Esophagus (tissue), 2 donors: ENCODE measurements at regions not wholly inside any gene's neighbourhood (a gene's known extent, or its start where the extent isn't known, plus 50 kb on each side); places are given as distances from the start of the nearest gene placed in this dataset.

ENCODE experiments used
- H3K27ac ChIP-seq, 2 donors: one replicate each; pipeline ENCODE4 v1.5.1; 2013; ENCODE audit warnings: low read depth in 2 of 2, mild to moderate bottlenecking in 2 of 2, inconsistent platforms in 1 of 2, low read length in 1 of 2, moderate library complexity in 1 of 2
- H3K27me3 ChIP-seq, 2 donors: one replicate each; pipeline ENCODE4 v1.6.1; 2013; ENCODE audit warnings: low read length in 2 of 2, control low read depth in 1 of 2, mild to moderate bottlenecking in 1 of 2; ENCODE audit not compliant: insufficient read depth in 2 of 2, control insufficient read depth in 1 of 2
- H3K36me3 ChIP-seq, 2 donors: one replicate each; pipeline ENCODE4 v1.6.1; 2013; ENCODE audit warnings: low read length in 1 of 2; ENCODE audit not compliant: control insufficient read depth in 2 of 2, insufficient read depth in 2 of 2
- H3K4me1 ChIP-seq, 2 donors: one replicate each; pipeline ENCODE4 v1.6.1; 2013; ENCODE audit warnings: low read length in 1 of 2; ENCODE audit not compliant: control insufficient read depth in 2 of 2, insufficient read depth in 2 of 2
- H3K4me3 ChIP-seq, 2 donors: one replicate each; pipeline ENCODE4 v1.5.1; 2013; ENCODE audit warnings: low read length in 2 of 2, mild to moderate bottlenecking in 2 of 2, low read depth in 1 of 2, moderate library complexity in 1 of 2
- H3K9me3 ChIP-seq, 2 donors: one replicate each; pipeline ENCODE4 v1.6.1; 2013; ENCODE audit warnings: mild to moderate bottlenecking in 2 of 2, low read depth in 1 of 2, low read length in 1 of 2, moderate library complexity in 1 of 2; ENCODE audit not compliant: control insufficient read depth in 2 of 2, insufficient read depth in 1 of 2
- WGBS, 2 donors: extraction: QIAGEN DNeasy Blood & Tissue Kit; methylation state at CpG; one replicate each; pipeline ENCODE4 v1.1.7; 2013; 5-methylcytosine and 5-hydroxymethylcytosine counted together
- donor health status: healthy with polysubstance abuse.
- donor health status: Bipolar disorder and iron deficiency.

- Histone ChIP-seq H3K27ac (no peak overlapping the region), H3K4me3 (no peak overlapping the region), H3K36me3 (no peaks in the 10 kb centered on the region), H3K9me3 (no peaks in the 10 kb centered on the region), H3K27me3 (no peaks in the 10 kb centered on the region), H3K4me1 (no peaks in the 10 kb centered on the region)
- 44 to 52% methylated on average over 8 of the region's 8 CpGs for WGBS, 2 donors
These were observed 354.0 kb upstream of the BOD1L1 start for GRCh38 chr4:13981499-13981898.

GRCh38 chr4:13982010-13982409, 354.5 kb upstream of the BOD1L1 start:
- Histone ChIP-seq H3K27me3 (no peaks in the 10 kb centered on the region), H3K4me3 (no peak overlapping the region), H3K36me3 (no peaks in the 10 kb centered on the region), H3K9me3 (no peaks in the 10 kb centered on the region), H3K4me1 (no peaks in the 10 kb centered on the region), H3K27ac (no peak overlapping the region)
- 43 to 52% methylated on average over 5 of the region's 5 CpGs for WGBS, 2 donors

- Histone ChIP-seq H3K9me3 (no peaks in the 10 kb centered on the region), H3K27ac (no peak overlapping the region), H3K4me1 (no peaks in the 10 kb centered on the region), H3K36me3 (no peaks in the 10 kb centered on the region), H3K4me3 (no peak overlapping the region), H3K27me3 (no peaks in the 10 kb centered on the region)
- WGBS, 2 donors: 76 to 88% methylated on average over 3 of the region's 3 CpGs
These were observed 355.8 kb upstream of the BOD1L1 start for GRCh38 chr4:13983189-13983790.

- Histone ChIP-seq H3K36me3 (no peaks in the 10 kb centered on the region), H3K27me3 (no peaks in the 10 kb centered on the region)
- WGBS, 2 donors: 37 to 59% methylated on average over 3 of the region's 3 CpGs
These were observed 357.7 kb upstream of the BOD1L1 start for GRCh38 chr4:13984991-13985800.

GRCh38 chr4:13985837-13986236, 358.3 kb upstream of the BOD1L1 start:
- 86 to 88% methylated on average over 3 of the region's 3 CpGs for WGBS, 2 donors
- Histone ChIP-seq H3K36me3 (no peaks in the 10 kb centered on the region), H3K4me1 (peaks cover 0 to 2% of the 10 kb centered on the region in 2 donors), H3K4me3 (no peak overlapping the region), H3K27ac (no peak overlapping the region), H3K27me3 (no peaks in the 10 kb centered on the region), H3K9me3 (no peaks in the 10 kb centered on the region)

More at GRCh38 chr4:13984991-13985800, 357.7 kb upstream of the BOD1L1 start:
- H3K4me3 ChIP-seq: no peak overlapping the region
- H3K27ac ChIP-seq: no peak overlapping the region
- H3K9me3 ChIP-seq: no peaks in the 10 kb centered on the region
- peaks cover 0 to 2% of the 10 kb centered on the region in 2 donors for H3K4me1 ChIP-seq

GRCh38 chr4:13986548-13986947, 359.0 kb upstream of the BOD1L1 start:
- WGBS, 2 donors: 74 to 75% methylated on average over 4 of the region's 4 CpGs
- H3K27me3 ChIP-seq: no peaks in the 10 kb centered on the region
- H3K36me3 ChIP-seq: no peaks in the 10 kb centered on the region
- peaks cover 0 to 2% of the 10 kb centered on the region in 2 donors for H3K4me1 ChIP-seq
- no peaks in the 10 kb centered on the region for H3K9me3 ChIP-seq
- H3K27ac ChIP-seq: no peak overlapping the region
- no peak overlapping the region for H3K4me3 ChIP-seq

- WGBS, 2 donors: 58 to 75% methylated on average over 11 of the region's 11 CpGs
- H3K27ac ChIP-seq: no peak overlapping the region
- H3K4me1 ChIP-seq: peaks cover 0 to 2% of the 10 kb centered on the region in 2 donors
- H3K9me3 ChIP-seq: no peaks in the 10 kb centered on the region
- H3K4me3 ChIP-seq: no peak overlapping the region
- no peaks in the 10 kb centered on the region for H3K27me3 ChIP-seq
- H3K36me3 ChIP-seq: no peaks in the 10 kb centered on the region
These were observed 361.1 kb upstream of the BOD1L1 start for GRCh38 chr4:13988353-13989305.

GRCh38 chr4:13989501-13989900, 362.0 kb upstream of the BOD1L1 start:
- no peaks in the 10 kb centered on the region for H3K27me3 ChIP-seq
- 58 to 60% methylated on average over 6 of the region's 6 CpGs for WGBS, 2 donors
- no peaks in the 10 kb centered on the region for H3K9me3 ChIP-seq
- H3K36me3 ChIP-seq: no peaks in the 10 kb centered on the region
- H3K4me3 ChIP-seq: no peak overlapping the region
- no peak overlapping the region for H3K27ac ChIP-seq
- peaks cover 0 to 2% of the 10 kb centered on the region in 2 donors for H3K4me1 ChIP-seq
